ENCODE measurements at regions not wholly inside any gene's neighbourhood (a gene's known extent, or its start where the extent isn't known, plus 50 kb on each side); places are given as distances from the start of the nearest gene placed in this dataset.

DNA sequence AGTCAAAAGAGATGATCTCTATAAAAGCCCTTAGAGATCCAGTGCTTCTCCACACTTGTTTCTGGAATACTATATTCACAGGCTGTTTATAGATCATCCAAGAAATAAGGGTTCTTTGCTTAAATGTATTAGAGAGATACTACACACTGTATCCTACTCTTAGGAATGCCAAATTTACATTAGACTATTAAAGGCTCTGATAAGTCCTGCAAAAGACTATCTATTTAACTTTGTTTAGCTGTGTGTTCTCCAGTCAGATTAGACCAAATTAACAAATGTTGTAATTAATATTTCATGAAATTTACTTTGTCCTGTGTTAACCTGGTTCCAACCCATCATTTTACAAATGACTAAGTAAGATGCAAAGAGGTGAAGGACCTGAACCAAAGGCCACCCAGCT, 260.5 kb upstream of the ZIC3 start:
- TF ChIP-seq, protein P1, sequence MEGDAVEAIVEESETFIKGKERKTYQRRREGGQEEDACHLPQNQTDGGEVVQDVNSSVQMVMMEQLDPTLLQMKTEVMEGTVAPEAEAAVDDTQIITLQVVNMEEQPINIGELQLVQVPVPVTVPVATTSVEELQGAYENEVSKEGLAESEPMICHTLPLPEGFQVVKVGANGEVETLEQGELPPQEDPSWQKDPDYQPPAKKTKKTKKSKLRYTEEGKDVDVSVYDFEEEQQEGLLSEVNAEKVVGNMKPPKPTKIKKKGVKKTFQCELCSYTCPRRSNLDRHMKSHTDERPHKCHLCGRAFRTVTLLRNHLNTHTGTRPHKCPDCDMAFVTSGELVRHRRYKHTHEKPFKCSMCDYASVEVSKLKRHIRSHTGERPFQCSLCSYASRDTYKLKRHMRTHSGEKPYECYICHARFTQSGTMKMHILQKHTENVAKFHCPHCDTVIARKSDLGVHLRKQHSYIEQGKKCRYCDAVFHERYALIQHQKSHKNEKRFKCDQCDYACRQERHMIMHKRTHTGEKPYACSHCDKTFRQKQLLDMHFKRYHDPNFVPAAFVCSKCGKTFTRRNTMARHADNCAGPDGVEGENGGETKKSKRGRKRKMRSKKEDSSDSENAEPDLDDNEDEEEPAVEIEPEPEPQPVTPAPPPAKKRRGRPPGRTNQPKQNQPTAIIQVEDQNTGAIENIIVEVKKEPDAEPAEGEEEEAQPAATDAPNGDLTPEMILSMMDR (IDR thresholded peaks at IDR 0.05), result no peak
- Histone ChIP-seq H3K36me3 (no peaks in the 10 kb centered on the region), H3K27ac (no peak overlapping the region), H3K4me3 (no peak overlapping the region), H3K4me1 (ENCODE audit: control insufficient read depth in 1 of 2, low read depth in 2 of 2) (no peaks in the 10 kb centered on the region), H3K27me3 (replicated peaks; ENCODE audit: insufficient read depth) (no peaks in the 10 kb centered on the region), H3K9me3 (no peaks in the 10 kb centered on the region)
- DNase-seq (ENCODE audit: low spot score) (no peak), ATAC-seq (ENCODE audit: insufficient number of reproducible peaks, low FRiP score, low read depth) (no peak)

DNA sequence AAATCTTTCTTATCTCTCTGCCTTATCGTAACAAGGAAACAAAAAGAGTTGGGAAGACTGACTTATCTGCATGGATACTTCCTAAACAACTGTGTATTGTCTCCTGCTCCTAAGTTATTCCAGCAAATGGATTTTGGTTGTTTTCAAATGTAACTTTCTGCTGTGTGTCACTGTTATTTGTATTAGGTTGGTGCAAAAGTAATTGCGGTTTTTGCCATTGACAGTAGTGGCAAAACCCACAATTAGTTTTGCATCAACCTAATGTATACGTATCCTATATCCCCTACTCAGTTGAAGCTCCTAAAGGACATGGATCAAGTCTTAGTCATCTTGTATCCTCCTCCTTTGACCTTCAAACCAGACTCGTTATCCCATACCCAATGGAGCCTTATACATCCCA, 263.4 kb upstream of the GPR101 start:
- Histone ChIP-seq H3K27ac (no peak overlapping the region), H3K27me3 (replicated peaks; ENCODE audit: insufficient read depth) (no peaks in the 10 kb centered on the region), H3K4me3 (no peak overlapping the region), H3K9me3 (no peaks in the 10 kb centered on the region), H3K4me1 (ENCODE audit: control insufficient read depth in 1 of 2, low read depth in 2 of 2) (no peaks in the 10 kb centered on the region), H3K36me3 (no peaks in the 10 kb centered on the region)
- TF ChIP-seq, protein P1 (IDR thresholded peaks at IDR 0.05), result no peak
- ATAC-seq (ENCODE audit: insufficient number of reproducible peaks, low FRiP score, low read depth) (no peak), DNase-seq (ENCODE audit: low spot score) (no peak)

DNA sequence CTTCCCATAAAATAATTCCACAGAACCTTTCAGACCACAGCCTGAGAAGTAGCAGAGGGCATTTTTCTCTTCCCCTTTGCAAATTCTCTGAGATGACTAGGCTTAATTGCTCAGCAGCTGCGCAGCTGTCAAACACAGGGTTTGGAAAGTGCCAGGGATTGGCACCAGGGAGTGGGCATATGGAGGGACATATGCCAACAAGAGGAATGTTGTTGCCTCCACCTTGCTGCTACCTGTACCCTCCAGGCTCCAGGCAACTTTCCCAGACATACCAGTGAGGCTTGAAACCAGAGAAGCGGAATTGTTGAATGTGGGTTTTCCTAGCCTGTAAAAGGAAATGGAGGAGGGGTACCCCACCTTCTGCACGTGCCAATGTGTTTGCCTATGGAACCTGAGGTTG, 256.2 kb upstream of the GPR101 start:
- H3K27ac ChIP-seq, result no peak overlapping the region
- TF ChIP-seq, protein P1 (IDR thresholded peaks at IDR 0.05), result no peak
- H3K36me3 ChIP-seq, result no peaks in the 10 kb centered on the region
- no peaks in the 10 kb centered on the region for H3K27me3 ChIP-seq (replicated peaks; ENCODE audit: insufficient read depth)
- H3K9me3 ChIP-seq, result no peaks in the 10 kb centered on the region
- ATAC-seq (ENCODE audit: insufficient number of reproducible peaks, low FRiP score, low read depth) (no peak), DNase-seq (ENCODE audit: low spot score) (no peak)
- H3K4me3 ChIP-seq, result no peak overlapping the region
- H3K4me1 ChIP-seq (ENCODE audit: control insufficient read depth in 1 of 2, low read depth in 2 of 2), result no peaks in the 10 kb centered on the region

DNA sequence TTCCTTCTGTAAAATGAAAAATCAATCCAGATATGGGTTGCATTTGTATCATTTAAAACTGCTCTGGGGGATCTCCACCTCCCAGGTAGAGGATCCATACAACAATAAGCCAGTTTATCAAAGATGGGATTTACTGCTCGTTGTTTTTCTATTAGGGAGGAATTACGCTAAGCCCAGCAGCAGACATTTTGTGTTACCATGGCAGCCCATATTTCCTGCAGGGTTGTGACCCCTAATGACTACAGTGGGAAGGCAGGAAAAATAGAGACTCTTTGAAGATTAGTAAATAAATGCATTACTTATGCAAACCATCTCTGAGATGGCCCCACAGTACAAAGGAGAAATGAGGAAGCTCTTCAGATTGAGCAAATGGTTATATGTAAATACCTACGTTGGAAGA, 253.4 kb upstream of the GPR101 start:
- Histone ChIP-seq H3K4me3 (no peak overlapping the region), H3K9me3 (no peaks in the 10 kb centered on the region), H3K36me3 (no peaks in the 10 kb centered on the region), H3K27ac (no peak overlapping the region), H3K27me3 (replicated peaks; ENCODE audit: insufficient read depth) (no peaks in the 10 kb centered on the region), H3K4me1 (ENCODE audit: control insufficient read depth in 1 of 2, low read depth in 2 of 2) (no peaks in the 10 kb centered on the region)
- TF ChIP-seq, protein P1 (IDR thresholded peaks at IDR 0.05), result no peak
- ATAC-seq (ENCODE audit: insufficient number of reproducible peaks, low FRiP score, low read depth), result no peak
- DNase-seq (ENCODE audit: low spot score), result no peak

DNA sequence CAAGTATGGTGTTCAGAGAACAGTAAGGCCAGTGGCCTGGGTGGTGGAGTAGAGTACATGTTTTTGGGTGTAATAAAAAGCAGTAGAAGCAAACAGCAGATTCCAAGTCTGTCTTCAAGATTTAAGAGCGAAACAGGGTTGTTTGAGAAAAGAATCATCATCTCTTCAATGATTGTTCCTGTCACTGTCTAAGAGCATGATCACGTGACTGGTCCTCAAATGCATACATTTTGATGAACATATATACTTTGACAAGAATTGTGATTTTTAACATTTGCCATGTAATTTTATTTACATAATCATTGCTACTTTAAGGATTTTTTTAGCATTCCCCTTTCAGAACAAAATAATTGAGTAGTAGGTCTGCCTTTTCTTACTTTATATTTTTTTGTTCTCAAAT, 252.6 kb upstream of the GPR101 start:
- Histone ChIP-seq H3K4me1 (ENCODE audit: control insufficient read depth in 1 of 2, low read depth in 2 of 2) (no peaks in the 10 kb centered on the region), H3K27ac (no peak overlapping the region), H3K27me3 (replicated peaks; ENCODE audit: insufficient read depth) (no peaks in the 10 kb centered on the region), H3K9me3 (no peaks in the 10 kb centered on the region), H3K36me3 (no peaks in the 10 kb centered on the region), H3K4me3 (no peak overlapping the region)
- DNase-seq (ENCODE audit: low spot score) (no peak), ATAC-seq (ENCODE audit: insufficient number of reproducible peaks, low FRiP score, low read depth) (no peak)
- TF ChIP-seq, protein P1 (IDR thresholded peaks at IDR 0.05), result no peak

Measured in thoracic aorta (tissue), 2 donors.